GM19324 (cell line): ENCODE measurements at regions not wholly inside any gene's neighbourhood (a gene's known extent, or its start where the extent isn't known, plus 50 kb on each side); places are given as distances from the start of the nearest gene placed in this dataset.

Experiments used
- ATAC-seq: cut with Tn5 transposase; IDR thresholded peaks from one replicate; pipeline ENCODE4 v1.9.1; 2021; ENCODE audit warnings: mild to moderate bottlenecking, moderate library complexity; ENCODE audit not compliant: unreplicated experiment, low FRiP score

- no peak for ATAC-seq
Measured at GRCh38 chr16:80314042-80314441, 226.8 kb upstream of the DYNLRB2 start.

DNA sequence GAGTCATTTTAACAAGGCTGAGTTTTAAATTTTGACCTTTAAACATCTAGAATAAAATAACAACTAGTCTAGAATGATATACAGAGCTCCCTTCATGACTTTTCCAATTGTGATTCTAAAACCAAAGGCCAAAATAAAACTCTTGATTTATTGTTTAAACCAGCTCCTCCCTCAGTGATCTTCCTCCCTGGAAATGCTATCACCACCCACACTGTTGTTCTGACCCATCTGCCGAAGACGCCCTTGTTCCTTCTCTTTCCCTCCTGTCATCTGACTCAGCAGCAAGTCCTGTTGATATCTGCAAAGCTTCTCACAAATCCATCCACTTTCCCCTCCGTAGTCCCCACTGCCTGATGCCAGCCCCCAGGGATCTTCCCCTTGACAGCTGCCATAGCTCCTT lies 231.6 kb upstream of the DYNLRB2 start:
- ATAC-seq = no peak

DNA sequence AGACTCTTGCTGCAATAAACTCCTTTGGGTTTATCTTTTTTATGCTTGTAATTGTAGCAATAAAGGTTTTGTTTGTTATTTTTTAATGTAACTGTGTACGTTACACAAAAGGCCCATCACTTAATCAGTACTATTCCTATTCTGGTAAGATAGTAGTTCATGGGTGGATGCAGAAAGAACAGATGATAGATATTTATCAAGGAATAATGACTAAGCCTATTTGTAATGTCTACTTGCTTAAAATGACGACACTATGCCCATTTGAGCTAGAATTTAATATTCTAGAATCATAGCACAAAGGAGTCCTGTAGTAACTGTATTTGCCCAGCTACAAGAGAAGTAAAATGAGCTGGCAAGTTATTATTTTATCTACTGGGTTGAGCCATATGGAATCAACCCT lies 235.4 kb upstream of the DYNLRB2 start:
- no peak for ATAC-seq

GRCh38 chr16:80303691-80304090 lies 237.1 kb upstream of the DYNLRB2 start:
- no peak for ATAC-seq

DNA sequence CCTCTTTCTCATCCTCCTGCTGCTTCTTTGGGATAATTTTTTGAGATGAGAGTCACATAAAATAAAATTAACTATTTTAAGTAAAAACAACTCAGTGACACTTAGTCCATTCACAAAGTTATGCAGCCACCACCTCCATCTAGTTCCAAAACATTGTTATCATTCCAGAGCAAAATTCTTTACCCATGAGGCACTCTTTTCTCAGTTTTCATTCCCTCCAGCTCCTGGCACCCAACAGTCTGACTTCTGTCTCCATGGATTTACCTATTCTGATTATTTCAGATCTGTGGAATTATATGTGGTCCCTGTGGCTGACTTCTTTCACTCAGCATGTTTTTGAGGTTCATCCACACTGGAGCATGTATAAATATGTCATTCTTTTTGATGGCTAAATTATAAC lies 239.9 kb upstream of the DYNLRB2 start:
- ATAC-seq = no peak

DNA sequence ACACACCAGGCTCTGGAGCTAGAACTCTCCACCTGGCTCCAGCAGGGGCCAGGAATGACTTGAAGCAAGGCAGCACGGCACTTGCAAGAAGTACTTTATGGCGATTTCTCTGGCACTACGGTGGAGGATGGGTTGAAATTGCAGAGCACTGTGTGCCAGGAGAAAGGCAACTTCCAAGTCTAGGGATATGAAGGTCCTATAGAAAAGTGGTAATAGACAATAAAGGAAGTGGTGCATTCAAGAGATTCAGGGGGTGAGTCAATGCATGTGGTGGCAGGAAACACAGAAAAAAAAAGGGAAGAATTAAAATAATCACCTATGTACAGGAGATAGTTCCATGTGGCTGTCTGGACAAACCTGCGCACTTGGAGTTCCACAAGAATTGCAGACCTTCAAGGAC lies 240.3 kb upstream of the DYNLRB2 start:
- ATAC-seq = no peak

- ATAC-seq = no peak
Measured at GRCh38 chr16:80299416-80299815, 241.4 kb upstream of the DYNLRB2 start.

- no peak for ATAC-seq
Measured at GRCh38 chr16:80298676-80299075, 242.1 kb upstream of the DYNLRB2 start.

- ATAC-seq = no peak
Measured at GRCh38 chr16:80296034-80296433, 244.8 kb upstream of the DYNLRB2 start.

DNA sequence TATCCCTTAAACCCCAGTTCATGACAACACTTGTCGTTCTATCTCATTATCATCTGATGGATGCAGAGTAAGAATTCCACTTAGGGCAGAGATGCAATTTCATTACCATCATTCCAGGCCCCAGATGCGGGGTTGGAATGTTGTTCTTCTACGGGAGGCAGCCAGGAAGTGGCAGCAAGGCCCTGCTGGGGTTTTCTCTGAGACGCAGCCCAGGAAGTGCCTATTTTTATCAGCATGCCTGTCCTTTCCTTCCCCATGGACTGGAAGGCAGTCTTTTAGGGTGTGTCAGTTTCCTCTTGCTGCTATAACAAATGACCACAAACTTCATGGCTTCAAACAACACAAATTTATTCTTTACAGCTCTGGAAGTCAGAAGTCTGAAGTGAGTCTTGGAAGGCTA lies 246.6 kb upstream of the DYNLRB2 start:
- no peak for ATAC-seq

DNA sequence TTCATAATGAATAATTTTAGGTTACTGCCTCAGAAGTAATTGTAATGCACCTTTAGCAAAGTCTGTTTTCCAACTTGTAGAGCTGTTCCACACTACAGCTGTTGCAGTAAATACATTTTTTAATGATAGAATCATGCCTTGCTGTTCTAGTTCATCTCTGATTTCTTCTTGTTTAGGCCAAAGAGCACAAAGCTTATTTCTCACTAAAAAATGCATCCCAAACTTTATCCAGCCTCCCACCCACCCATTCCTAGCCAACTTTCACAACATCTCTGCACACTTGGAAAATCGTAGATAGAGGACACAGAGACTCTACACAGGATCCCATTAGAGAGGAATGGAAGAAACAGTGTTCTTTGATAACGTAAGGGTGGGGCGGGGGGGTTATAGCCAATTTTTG lies 252.2 kb upstream of the DYNLRB2 start:
- no peak for ATAC-seq

DNA sequence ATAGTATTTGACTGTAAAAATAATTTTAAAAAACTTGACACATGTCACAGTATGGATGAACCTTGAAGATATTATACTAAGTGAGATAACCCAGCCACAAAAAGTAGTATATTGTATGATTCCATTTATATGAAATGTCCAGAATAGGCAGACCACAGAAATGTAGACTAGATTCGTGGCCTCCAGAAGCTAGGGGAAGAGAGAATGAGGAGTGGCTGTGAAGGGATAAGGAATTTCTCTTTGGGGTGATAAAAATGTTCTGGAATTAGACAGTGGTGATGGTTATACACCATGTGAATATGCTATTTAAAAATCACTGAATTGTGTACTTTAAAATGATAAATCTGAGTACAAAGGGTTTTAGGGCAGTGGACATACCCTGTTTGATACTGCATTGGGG lies 253.1 kb upstream of the DYNLRB2 start:
- no peak for ATAC-seq

DNA sequence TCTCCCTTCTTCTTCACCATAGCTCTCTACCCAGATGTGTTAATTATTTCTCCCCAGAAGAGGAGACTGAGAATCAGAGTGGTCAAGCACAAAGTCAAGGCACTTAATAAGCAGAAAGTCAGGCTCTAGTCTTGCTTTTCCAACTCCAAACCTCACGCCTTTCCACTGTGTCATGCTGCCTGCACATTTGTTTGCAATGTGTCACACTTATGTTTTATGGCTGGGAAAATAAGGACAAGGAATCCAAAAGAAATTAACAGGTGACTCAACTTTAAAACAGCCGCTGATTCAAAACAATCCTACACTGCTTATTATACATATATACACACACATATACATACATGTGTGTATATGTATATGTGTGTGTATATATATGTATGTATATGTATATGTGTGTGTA lies 255.7 kb upstream of the DYNLRB2 start:
- ATAC-seq = no peak

DNA sequence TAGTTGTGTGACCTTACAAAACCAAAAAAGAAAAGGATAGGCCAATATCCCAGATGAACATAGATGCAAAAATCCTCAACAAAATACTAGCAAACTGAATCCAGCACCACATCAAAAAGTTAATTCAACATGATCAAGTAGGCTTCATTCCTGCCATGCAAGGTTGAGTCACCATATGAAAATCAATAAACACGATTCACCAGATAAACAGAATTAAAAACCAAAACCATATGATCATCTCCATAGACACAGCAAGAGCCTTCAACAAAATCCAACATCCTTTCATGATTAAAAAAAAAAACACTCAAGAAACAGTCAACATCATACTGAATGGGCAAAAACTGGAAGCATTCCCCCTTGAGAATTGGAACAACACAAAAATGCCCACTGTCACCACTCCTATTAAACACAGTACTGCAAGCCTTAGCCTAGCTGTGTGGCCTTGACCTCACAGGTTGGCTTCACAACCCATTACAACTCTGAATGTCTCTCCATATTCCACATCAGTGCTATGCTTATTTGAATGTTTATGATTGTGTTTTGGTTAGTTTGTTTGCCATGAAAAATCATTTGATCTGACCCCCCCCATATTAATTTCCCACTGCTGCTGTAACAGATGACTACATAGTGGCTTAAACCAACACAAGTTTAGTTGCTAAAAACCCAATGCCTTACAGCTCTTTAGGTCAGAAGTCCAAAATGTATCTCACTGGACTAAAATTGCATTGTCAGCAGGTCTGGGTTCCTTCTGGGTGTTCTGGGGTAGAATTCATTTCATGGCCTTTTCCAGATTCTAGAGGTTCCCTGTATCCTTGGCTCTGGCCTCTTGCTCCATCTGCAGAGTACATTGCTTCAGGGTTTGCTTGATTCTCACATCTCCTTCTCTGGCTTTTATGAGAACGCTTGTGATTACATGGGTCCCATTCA lies 257.1 kb upstream of the DYNLRB2 start:
- ATAC-seq = no peak

GRCh38 chr16:80280557-80280956 lies 260.2 kb upstream of the DYNLRB2 start:
- no peak for ATAC-seq

DNA sequence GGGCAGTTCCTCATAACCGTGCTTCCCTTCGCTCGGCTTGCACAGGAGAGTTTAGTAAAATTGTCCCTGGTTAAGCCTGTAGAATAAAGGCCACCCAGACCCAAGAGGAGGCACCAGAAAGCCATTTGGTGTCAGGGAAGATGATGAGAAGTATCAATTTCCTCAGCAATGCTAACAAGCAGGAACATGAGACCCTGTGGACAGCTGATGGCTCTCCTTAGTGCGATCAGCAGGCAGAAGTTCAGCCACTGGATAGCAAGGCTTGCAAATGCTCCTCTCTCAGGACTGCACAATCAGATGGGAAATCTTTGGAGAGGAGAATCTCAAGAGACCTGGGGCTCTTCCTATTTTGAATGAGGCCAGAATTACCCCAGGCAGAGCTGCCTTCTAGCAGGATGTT lies 261.1 kb upstream of the DYNLRB2 start:
- no peak for ATAC-seq

GRCh38 chr16:80277182-80277581 lies 263.6 kb upstream of the DYNLRB2 start:
- no peak for ATAC-seq

GRCh38 chr16:80274576-80275191 lies 266.1 kb upstream of the DYNLRB2 start:
- ATAC-seq = no peak

- ATAC-seq = no peak
Measured at GRCh38 chr16:80273635-80274538, 266.9 kb upstream of the DYNLRB2 start.

- ATAC-seq = no peak
Measured at GRCh38 chr16:80265624-80266306, 275.0 kb upstream of the DYNLRB2 start.
